ENCODE measurements at regions not wholly inside any gene's neighbourhood (a gene's known extent, or its start where the extent isn't known, plus 50 kb on each side); places are given as distances from the start of the nearest gene placed in this dataset.

DNA sequence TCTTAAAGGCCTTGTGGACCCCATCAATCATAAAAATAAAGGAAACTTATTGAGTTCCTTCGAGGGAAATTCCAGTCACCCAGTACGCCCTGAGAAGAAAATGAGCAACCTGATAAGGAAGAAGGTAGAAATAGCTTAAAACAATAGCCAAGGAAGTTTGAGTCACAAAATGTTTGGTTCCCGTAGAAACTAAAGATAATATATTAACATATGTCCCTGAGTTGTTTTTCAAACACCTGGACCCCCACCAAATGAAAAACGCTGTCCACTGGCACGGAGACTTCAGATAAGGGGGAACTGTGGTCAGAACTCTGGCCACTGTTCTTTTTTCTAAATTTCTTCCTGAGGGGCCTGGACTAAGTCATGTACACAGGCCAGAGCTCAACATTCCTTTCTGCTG lies 669.1 kb downstream of the ADCYAP1 start:
- H3K18ac ChIP-seq (ENCODE audit: low read length), result no peak overlapping the region
- H3K4me2 ChIP-seq (ENCODE audit: insufficient read depth, low read length, poor library complexity, severe bottlenecking), result no peak overlapping the region
- H3K23ac ChIP-seq (ENCODE audit: low read depth, low read length, poor library complexity), result no peak overlapping the region
- H3K4me3 ChIP-seq (ENCODE audit: low read length in 2 of 2), result no peak overlapping the region
- no peak overlapping the region for H4K8ac ChIP-seq (ENCODE audit: low read depth, low read length)
- no peak overlapping the region for H3K9ac ChIP-seq (ENCODE audit: low read depth, low read length, poor library complexity)
- no CpG with 5 or more reads among the region's 5 CpGs for WGBS, 2 donors (ENCODE audit: extremely low coverage in 2 of 2, insufficient read length in 2 of 2, insufficient replicate concordance in 1 of 2)
- H3K27me3 ChIP-seq (ENCODE audit: control insufficient read depth in 3 of 3, insufficient read depth in 3 of 3, low read depth in 1 of 3, low read length in 3 of 3), result no peaks in the 10 kb centered on the region
- no peak overlapping the region for H4K91ac ChIP-seq (ENCODE audit: low read depth, low read length, poor library complexity)
- H3K9me3 ChIP-seq (replicated peaks in 1 of 2; ENCODE audit: control insufficient read depth in 2 of 2, insufficient read depth in 1 of 2, low read depth in 1 of 2, low read length in 2 of 2), result no peaks in the 10 kb centered on the region
- DNase-seq (ENCODE audit: low spot score), result no peak
- no peak overlapping the region for H2AK5ac ChIP-seq (ENCODE audit: low read depth, low read length)
- no peak overlapping the region for H3K14ac ChIP-seq (ENCODE audit: low read length)
- H3K4ac ChIP-seq (ENCODE audit: low read length), result no peak overlapping the region
- H3K27ac ChIP-seq (replicated peaks; ENCODE audit: low read length), result no peak overlapping the region
- no peak overlapping the region for H2BK15ac ChIP-seq (ENCODE audit: low read length)
- no peak overlapping the region for H2BK12ac ChIP-seq (ENCODE audit: low read length)
- no peak overlapping the region for H2BK5ac ChIP-seq (ENCODE audit: low read length)
- no peak overlapping the region for H2AFZ ChIP-seq (ENCODE audit: low read length)
- H2BK120ac ChIP-seq (ENCODE audit: low read depth, low read length), result no peak overlapping the region
- H3K4me1 ChIP-seq (ENCODE audit: control insufficient read depth in 2 of 2, insufficient read depth in 1 of 2, low read depth in 1 of 2, low read length in 2 of 2), result peaks cover 0 to 1% of the 10 kb centered on the region in 2 donors
- H3K36me3 ChIP-seq (replicated peaks in 1 of 2; ENCODE audit: control insufficient read depth in 2 of 2, insufficient read depth in 2 of 2, low read length in 2 of 2), result no peaks in the 10 kb centered on the region
- H3K79me1 ChIP-seq (ENCODE audit: low read depth, low read length), result no peaks in the 10 kb centered on the region

DNA sequence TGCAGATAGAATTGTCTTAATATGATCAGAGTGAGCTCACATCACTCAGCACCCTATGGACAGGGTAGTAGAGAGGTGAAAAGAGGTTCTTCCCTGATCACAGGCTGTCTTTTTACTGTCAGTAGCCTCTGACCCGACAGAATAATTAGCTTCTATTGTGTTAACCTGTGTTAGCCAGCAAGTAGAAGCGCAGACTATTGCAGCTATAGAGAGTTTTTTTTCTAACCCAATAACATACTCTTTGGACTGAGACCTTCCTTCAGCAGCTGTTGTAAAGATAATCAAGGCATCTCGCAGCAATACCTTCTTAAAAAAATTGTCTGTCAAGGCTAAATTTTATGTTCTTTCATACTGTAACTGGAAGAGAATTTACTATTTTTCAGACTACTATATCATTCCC lies 670.4 kb downstream of the ADCYAP1 start:
- no peak for DNase-seq (ENCODE audit: low spot score)
- no peak overlapping the region for H2BK120ac ChIP-seq (ENCODE audit: low read depth, low read length)
- H3K14ac ChIP-seq (ENCODE audit: low read length), result no peak overlapping the region
- H2AFZ ChIP-seq (ENCODE audit: low read length), result no peak overlapping the region
- no peak overlapping the region for H3K4me3 ChIP-seq (ENCODE audit: low read length in 2 of 2)
- H3K18ac ChIP-seq (ENCODE audit: low read length), result no peak overlapping the region
- WGBS, 2 donors (ENCODE audit: extremely low coverage in 2 of 2, insufficient read length in 2 of 2, insufficient replicate concordance in 1 of 2), result no CpG with 5 or more reads among the region's 3 CpGs
- no peak overlapping the region for H3K4me2 ChIP-seq (ENCODE audit: insufficient read depth, low read length, poor library complexity, severe bottlenecking)
- H4K8ac ChIP-seq (ENCODE audit: low read depth, low read length), result no peak overlapping the region
- no peak overlapping the region for H2BK15ac ChIP-seq (ENCODE audit: low read length)
- H4K91ac ChIP-seq (ENCODE audit: low read depth, low read length, poor library complexity), result no peak overlapping the region
- no peak overlapping the region for H2BK12ac ChIP-seq (ENCODE audit: low read length)
- peaks cover 0 to 1% of the 10 kb centered on the region in 2 donors for H3K4me1 ChIP-seq (ENCODE audit: control insufficient read depth in 2 of 2, insufficient read depth in 1 of 2, low read depth in 1 of 2, low read length in 2 of 2)
- H3K4ac ChIP-seq (ENCODE audit: low read length), result no peak overlapping the region
- H3K23ac ChIP-seq (ENCODE audit: low read depth, low read length, poor library complexity), result no peak overlapping the region
- no peak overlapping the region for H2AK5ac ChIP-seq (ENCODE audit: low read depth, low read length)
- H2BK5ac ChIP-seq (ENCODE audit: low read length), result no peak overlapping the region
- H3K9ac ChIP-seq (ENCODE audit: low read depth, low read length, poor library complexity), result no peak overlapping the region
- no peaks in the 10 kb centered on the region for H3K79me1 ChIP-seq (ENCODE audit: low read depth, low read length)
- no peaks in the 10 kb centered on the region for H3K36me3 ChIP-seq (replicated peaks in 1 of 2; ENCODE audit: control insufficient read depth in 2 of 2, insufficient read depth in 2 of 2, low read length in 2 of 2)
- H3K27ac ChIP-seq (replicated peaks; ENCODE audit: low read length), result no peak overlapping the region
- H3K27me3 ChIP-seq (ENCODE audit: control insufficient read depth in 3 of 3, insufficient read depth in 3 of 3, low read depth in 1 of 3, low read length in 3 of 3), result no peaks in the 10 kb centered on the region
- H3K9me3 ChIP-seq (replicated peaks in 1 of 2; ENCODE audit: control insufficient read depth in 2 of 2, insufficient read depth in 1 of 2, low read depth in 1 of 2, low read length in 2 of 2), result no peaks in the 10 kb centered on the region

GRCh38 chr18:1578505-1578904 lies 673.8 kb downstream of the ADCYAP1 start:
- Histone ChIP-seq H2BK15ac (ENCODE audit: low read length) (no peak overlapping the region), H3K9ac (ENCODE audit: low read depth, low read length, poor library complexity) (no peak overlapping the region), H4K8ac (ENCODE audit: low read depth, low read length) (no peak overlapping the region), H3K4me3 (ENCODE audit: low read length in 2 of 2) (no peak overlapping the region), H2BK120ac (ENCODE audit: low read depth, low read length) (no peak overlapping the region), H3K27ac (replicated peaks; ENCODE audit: low read length) (no peak overlapping the region), H2AK5ac (ENCODE audit: low read depth, low read length) (no peak overlapping the region), H2BK12ac (ENCODE audit: low read length) (no peak overlapping the region), H2BK5ac (ENCODE audit: low read length) (no peak overlapping the region), H3K4me1 (ENCODE audit: control insufficient read depth in 2 of 2, insufficient read depth in 1 of 2, low read depth in 1 of 2, low read length in 2 of 2) (peaks cover 0 to 1% of the 10 kb centered on the region in 2 donors), H3K18ac (ENCODE audit: low read length) (no peak overlapping the region), H3K4ac (ENCODE audit: low read length) (no peak overlapping the region), H3K27me3 (ENCODE audit: control insufficient read depth in 3 of 3, insufficient read depth in 3 of 3, low read depth in 1 of 3, low read length in 3 of 3) (no peaks in the 10 kb centered on the region), H2AFZ (ENCODE audit: low read length) (peak overlapping the region; percentile 51), H3K4me2 (ENCODE audit: insufficient read depth, low read length, poor library complexity, severe bottlenecking) (no peak overlapping the region), H3K36me3 (replicated peaks in 1 of 2; ENCODE audit: control insufficient read depth in 2 of 2, insufficient read depth in 2 of 2, low read length in 2 of 2) (no peaks in the 10 kb centered on the region), H3K9me3 (replicated peaks in 1 of 2; ENCODE audit: control insufficient read depth in 2 of 2, insufficient read depth in 1 of 2, low read depth in 1 of 2, low read length in 2 of 2) (no peaks in the 10 kb centered on the region), H3K79me1 (ENCODE audit: low read depth, low read length) (no peaks in the 10 kb centered on the region), H3K14ac (ENCODE audit: low read length) (no peak overlapping the region), H3K23ac (ENCODE audit: low read depth, low read length, poor library complexity) (no peak overlapping the region), H4K91ac (ENCODE audit: low read depth, low read length, poor library complexity) (no peak overlapping the region)
- WGBS, 2 donors (ENCODE audit: extremely low coverage in 2 of 2, insufficient read length in 2 of 2, insufficient replicate concordance in 1 of 2), result no CpG with 5 or more reads among the region's 6 CpGs
- no peak for DNase-seq (ENCODE audit: low spot score)

GRCh38 chr18:1581581-1581980 lies 676.9 kb downstream of the ADCYAP1 start:
- no peaks in the 10 kb centered on the region for H3K36me3 ChIP-seq (replicated peaks in 1 of 2; ENCODE audit: control insufficient read depth in 2 of 2, insufficient read depth in 2 of 2, low read length in 2 of 2)
- no peak overlapping the region for H2BK12ac ChIP-seq (ENCODE audit: low read length)
- no peak overlapping the region for H3K27ac ChIP-seq (replicated peaks; ENCODE audit: low read length)
- no peak overlapping the region for H2AK5ac ChIP-seq (ENCODE audit: low read depth, low read length)
- no CpG with 5 or more reads among the region's 1 CpG for WGBS, 2 donors (ENCODE audit: extremely low coverage in 2 of 2, insufficient read length in 2 of 2, insufficient replicate concordance in 1 of 2)
- H3K23ac ChIP-seq (ENCODE audit: low read depth, low read length, poor library complexity), result no peak overlapping the region
- DNase-seq (ENCODE audit: low spot score), result no peak
- H3K4ac ChIP-seq (ENCODE audit: low read length), result no peak overlapping the region
- no peaks in the 10 kb centered on the region for H3K79me1 ChIP-seq (ENCODE audit: low read depth, low read length)
- H2BK15ac ChIP-seq (ENCODE audit: low read length), result no peak overlapping the region
- no peaks in the 10 kb centered on the region for H3K9me3 ChIP-seq (replicated peaks in 1 of 2; ENCODE audit: control insufficient read depth in 2 of 2, insufficient read depth in 1 of 2, low read depth in 1 of 2, low read length in 2 of 2)
- no peak overlapping the region for H3K4me2 ChIP-seq (ENCODE audit: insufficient read depth, low read length, poor library complexity, severe bottlenecking)
- H3K27me3 ChIP-seq (ENCODE audit: control insufficient read depth in 3 of 3, insufficient read depth in 3 of 3, low read depth in 1 of 3, low read length in 3 of 3), result no peaks in the 10 kb centered on the region
- H3K4me3 ChIP-seq (ENCODE audit: low read length in 2 of 2), result no peak overlapping the region
- no peak overlapping the region for H3K9ac ChIP-seq (ENCODE audit: low read depth, low read length, poor library complexity)
- no peak overlapping the region for H2BK120ac ChIP-seq (ENCODE audit: low read depth, low read length)
- H4K91ac ChIP-seq (ENCODE audit: low read depth, low read length, poor library complexity), result no peak overlapping the region
- H4K8ac ChIP-seq (ENCODE audit: low read depth, low read length), result no peak overlapping the region
- H2BK5ac ChIP-seq (ENCODE audit: low read length), result no peak overlapping the region
- H2AFZ ChIP-seq (ENCODE audit: low read length), result no peak overlapping the region
- no peaks in the 10 kb centered on the region for H3K4me1 ChIP-seq (ENCODE audit: control insufficient read depth in 2 of 2, insufficient read depth in 1 of 2, low read depth in 1 of 2, low read length in 2 of 2)
- H3K14ac ChIP-seq (ENCODE audit: low read length), result no peak overlapping the region
- H3K18ac ChIP-seq (ENCODE audit: low read length), result no peak overlapping the region
